GM12865 (cell line): ENCODE measurements at regions not wholly inside any gene's neighbourhood (a gene's known extent, or its start where the extent isn't known, plus 50 kb on each side); places are given as distances from the start of the nearest gene placed in this dataset.

Source experiments
- DNase-seq: peaks from one replicate; pipeline ENCODE4 v3.0.0; 2010; ENCODE audit warnings: low read depth
- H3K4me3 ChIP-seq: 2 replicates; pipeline ENCODE4 v1.5.1; 2011; ENCODE audit warnings: mild to moderate bottlenecking, low read depth, low read length, control low read depth
- CTCF ChIP-seq: IDR thresholded peaks from 2 replicates; pipeline ENCODE4 v1.5.1; 2011; ENCODE audit warnings: low read length, control low read depth, low read depth, inconsistent platforms; ENCODE audit not compliant: insufficient read depth; ENCODE audit errors: missing control alignments

GRCh38 chr3:40613306-40613705 lies 88.5 kb downstream of the ZNF621 start:
- TF ChIP-seq CTCF: no peak
- no peak overlapping the region for H3K4me3 ChIP-seq
- no peak for DNase-seq

DNA sequence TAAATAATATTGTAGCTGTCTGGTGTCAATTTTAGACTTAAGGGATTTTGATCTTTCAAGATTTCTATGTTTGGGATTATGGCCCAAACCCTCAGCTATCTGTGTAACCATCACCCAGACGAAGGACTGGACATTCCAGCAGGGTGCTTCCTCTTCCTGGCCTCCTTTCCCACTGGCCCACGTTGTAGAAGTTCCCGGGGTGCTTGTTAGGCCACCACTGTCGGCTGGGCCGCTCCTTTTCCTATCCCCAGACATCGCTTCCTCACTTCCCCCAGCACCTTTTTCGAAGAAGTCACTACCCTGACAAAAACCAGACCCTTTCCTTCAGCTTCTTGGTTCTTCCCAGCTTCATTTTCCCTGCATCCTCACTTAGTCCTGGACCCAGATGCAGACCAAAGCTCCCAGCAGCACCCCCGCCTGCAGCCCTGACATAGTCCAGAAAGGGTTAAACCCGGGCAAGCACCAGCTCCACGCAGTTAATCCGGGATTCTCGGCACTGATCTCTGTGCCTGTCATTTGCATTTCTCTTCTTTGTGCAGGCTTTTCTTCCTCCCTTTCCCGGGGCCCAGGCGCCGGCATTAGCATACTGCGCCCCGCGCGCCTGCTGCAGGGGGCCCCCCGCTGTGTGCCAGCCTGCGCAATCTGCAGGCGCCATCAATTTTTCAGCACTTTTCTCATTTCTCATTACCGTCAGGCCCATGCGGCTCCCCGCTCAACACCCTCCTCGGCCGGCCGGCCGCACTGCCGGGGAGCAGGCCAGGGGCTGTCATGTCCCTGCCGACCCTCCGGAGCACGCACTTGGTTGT lies 90.6 kb downstream of the ZNF621 start:
- DNase-seq: no peak
- no peak for TF ChIP-seq CTCF
- no peak overlapping the region for H3K4me3 ChIP-seq

- DNase-seq: no peak
- no peak overlapping the region for H3K4me3 ChIP-seq
- no peak for TF ChIP-seq CTCF
These were observed 91.4 kb downstream of the ZNF621 start for GRCh38 chr3:40615918-40616819.

DNA sequence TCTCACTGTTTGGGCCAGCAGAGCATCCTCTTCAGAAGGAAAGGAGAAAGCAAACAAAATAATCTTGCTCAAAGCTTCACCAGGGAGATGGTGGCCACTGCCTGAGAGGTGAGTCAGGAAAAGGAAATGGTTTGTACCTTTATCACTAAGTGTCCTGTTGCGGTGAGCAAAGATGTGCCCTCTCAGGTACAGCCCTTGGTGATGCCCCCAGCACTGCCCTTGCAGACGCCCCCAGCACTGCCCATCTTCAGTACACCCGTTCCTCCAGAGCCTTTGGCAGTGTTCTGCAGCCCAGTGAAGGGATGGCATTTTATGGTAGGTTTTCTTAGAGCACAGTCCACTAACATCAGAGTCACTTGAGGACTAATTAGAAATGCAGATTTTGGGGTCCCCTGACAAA lies 92.3 kb downstream of the ZNF621 start:
- TF ChIP-seq CTCF: no peak
- no peak overlapping the region for H3K4me3 ChIP-seq
- no peak for DNase-seq

GRCh38 chr3:40618158-40618557 lies 93.4 kb downstream of the ZNF621 start:
- TF ChIP-seq CTCF: no peak
- DNase-seq: no peak
- no peak overlapping the region for H3K4me3 ChIP-seq

GRCh38 chr3:40620151-40620550 lies 95.4 kb downstream of the ZNF621 start:
- DNase-seq: no peak
- H3K4me3 ChIP-seq: no peak overlapping the region
- no peak for TF ChIP-seq CTCF
